NCI-H1694 treated with DMSO at 0.1 percent for 48 hours (cell line): ENCODE measurements at regions not wholly inside any gene's neighbourhood (a gene's known extent, or its start where the extent isn't known, plus 50 kb on each side); places are given as distances from the start of the nearest gene placed in this dataset.
"Not testable (repeated sequence)": the region's sequence is repeated elsewhere in the genome, so short reads cannot be mapped to it uniquely, and the experiment has no call there.

ENCODE experiments used
- DNase-seq: peaks from one replicate; lab custom pipeline; 2025; lab: John Stamatoyannopoulos, UW

DNA sequence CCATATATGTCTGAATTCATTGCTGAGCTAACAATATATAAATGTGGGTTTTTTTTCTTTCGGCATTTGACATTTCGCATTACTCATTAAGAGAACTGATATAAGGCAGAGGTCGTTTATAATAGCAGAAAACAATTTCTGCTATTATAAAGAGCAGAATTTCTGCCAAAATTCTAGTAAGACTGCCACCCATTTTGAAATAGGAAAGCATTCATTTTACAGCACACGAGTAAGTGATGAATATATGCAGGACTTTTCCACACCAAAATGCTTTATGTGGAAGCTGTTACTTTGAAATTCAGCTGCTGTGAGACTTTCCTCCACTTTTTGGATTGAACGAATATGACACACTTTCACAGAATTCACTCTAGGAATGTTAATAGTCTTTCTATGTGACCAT is 610.9 kb upstream of the MAN1A1 start:
- DNase-seq = no peak

GRCh38 chr6:119960036-119960435 is 610.5 kb upstream of the MAN1A1 start:
- DNase-seq = no peak

DNA sequence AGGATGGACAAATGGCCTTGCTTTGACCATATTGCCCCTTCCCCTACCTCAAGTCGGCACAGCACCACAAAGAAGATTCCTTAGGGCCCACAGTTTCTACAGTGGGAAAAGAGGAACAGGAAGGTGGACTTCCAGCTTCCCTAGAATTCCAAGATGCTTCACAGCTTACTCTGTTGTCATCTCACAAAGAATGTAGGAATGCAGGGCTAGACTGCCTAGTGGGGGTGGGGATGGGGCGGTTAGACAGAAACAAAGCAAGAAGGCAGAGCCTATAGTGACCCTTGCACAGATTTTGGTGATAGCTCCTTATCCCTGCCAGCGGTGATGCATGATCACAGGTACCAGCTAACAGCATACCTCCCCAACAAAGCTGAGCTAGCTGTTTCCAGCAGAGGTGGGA is 607.6 kb upstream of the MAN1A1 start:
- no peak for DNase-seq

DNA sequence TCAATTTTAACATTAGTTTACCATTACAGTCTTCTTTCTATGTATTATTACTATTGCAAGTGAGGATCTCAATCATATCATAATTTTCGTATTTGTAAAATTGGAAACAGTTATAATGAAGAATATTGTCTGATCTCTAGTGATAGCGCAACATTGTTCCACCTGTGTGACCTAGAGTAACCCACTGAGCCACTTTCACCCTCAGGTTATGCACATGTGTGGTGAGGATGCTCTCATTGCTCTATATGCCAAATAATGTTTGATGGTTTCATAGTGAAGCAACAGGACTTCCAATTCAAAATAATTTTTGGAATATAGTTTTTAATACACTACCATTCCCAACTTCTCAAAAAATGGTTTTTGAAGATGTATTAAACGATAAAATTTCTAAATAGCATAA is 603.1 kb upstream of the MAN1A1 start:
- DNase-seq = no peak

GRCh38 chr6:119950681-119951080 is 601.1 kb upstream of the MAN1A1 start:
- DNase-seq = no peak

DNA sequence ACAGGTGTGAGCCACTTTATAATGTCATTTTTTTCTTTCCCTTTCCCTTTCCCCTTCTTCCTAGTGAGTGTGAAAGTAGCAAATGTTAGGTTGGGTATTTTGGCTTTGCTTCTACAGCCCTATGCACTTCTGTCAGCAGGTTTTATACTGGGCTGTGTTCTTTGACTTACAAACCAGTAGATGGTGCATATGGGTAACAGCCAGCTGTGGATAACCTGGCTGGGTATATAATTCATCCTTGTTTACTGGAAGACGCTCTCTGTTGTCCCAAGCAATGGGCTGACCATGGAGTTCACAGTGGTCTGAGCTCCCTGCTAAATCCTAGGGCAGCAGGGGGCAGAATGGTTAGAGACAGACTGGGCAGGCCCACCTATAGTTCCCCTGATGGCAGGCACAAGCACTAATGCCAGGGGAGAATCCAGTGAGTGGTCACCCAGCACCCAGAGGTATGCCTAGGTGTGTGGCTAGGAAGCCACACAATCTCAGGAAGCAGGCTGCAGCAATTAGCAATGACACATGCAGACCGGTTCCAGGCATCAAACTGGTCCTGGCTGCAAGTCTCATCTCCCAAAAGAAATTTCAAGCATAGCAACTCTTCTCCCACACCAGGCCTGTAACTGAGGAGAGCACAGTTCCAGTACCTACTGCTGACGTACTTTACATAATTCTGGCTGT is 592.7 kb upstream of the MAN1A1 start:
- DNase-seq = no peak

GRCh38 chr6:119938752-119939151 is 589.2 kb upstream of the MAN1A1 start:
- DNase-seq = no peak

- DNase-seq = no peak
These were observed 585.3 kb upstream of the MAN1A1 start for GRCh38 chr6:119934816-119935215.

DNA sequence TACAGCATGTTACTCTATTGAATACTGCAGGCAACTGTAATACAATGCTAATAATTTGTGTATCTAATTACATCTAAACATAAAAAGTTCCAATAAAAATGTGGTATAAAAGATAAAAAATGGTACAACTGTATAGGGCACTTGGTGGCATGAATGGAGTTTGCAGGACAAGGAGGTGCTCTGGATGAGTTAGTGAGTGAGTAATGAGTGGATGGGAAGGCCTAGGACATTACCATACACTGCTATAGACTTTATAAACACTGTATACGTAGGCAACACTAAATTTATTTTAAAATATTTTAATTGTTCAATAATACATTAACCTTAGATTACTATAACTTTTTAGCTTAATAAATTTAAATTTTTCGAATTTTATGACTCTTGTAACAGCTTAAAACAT is 579.6 kb upstream of the MAN1A1 start:
- no peak for DNase-seq

GRCh38 chr6:119924888-119925287 is 575.3 kb upstream of the MAN1A1 start:
- not testable (repeated sequence) for DNase-seq

- no peak for DNase-seq
These were observed 573.3 kb upstream of the MAN1A1 start for GRCh38 chr6:119922814-119923213.

DNA sequence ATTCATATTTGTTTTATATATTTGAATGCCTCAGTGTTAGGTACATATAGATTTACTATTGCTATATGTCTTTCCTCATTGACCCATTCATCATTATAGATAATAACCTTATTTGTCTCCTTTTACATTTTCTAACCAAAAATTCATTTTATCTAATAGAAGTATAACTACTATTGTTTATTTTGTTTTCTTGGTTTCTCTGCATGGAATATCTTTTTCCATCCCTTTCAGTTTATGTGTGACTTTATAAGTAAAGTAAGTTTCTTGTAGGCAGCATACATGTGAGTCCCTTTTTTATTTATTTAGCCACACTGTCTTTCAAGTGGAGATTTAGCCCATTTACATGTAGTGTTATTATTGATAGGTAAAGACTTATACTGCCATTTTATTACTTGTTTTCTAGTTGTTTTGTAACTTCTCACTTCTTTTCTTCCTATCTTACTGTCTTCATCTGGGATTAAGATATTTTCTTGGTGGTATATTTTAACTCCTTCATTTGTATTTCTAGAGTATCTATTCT is 572.0 kb upstream of the MAN1A1 start:
- no peak for DNase-seq

GRCh38 chr6:119917186-119917585 is 567.6 kb upstream of the MAN1A1 start:
- DNase-seq = no peak

DNA sequence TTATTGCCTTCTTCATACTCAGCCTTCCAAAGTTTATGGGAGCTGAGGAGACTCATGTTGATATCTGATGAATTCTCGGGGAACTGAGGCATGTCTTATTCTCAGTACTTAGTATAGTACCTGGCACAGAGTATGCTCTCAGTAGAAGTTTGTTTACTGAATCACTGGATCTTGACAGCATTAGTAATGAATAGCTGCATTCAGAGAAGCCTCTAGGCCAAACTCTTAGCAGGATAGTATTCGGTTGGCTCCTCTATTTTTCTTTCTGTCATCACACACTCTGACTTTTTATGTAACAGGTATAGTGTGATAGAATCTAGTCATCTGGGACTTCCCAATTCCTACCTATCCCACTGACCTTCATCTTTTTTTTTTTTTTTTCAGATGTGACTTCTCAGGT is 566.4 kb upstream of the MAN1A1 start:
- no peak for DNase-seq

GRCh38 chr6:119908157-119908556 is 558.6 kb upstream of the MAN1A1 start:
- no peak for DNase-seq

DNA sequence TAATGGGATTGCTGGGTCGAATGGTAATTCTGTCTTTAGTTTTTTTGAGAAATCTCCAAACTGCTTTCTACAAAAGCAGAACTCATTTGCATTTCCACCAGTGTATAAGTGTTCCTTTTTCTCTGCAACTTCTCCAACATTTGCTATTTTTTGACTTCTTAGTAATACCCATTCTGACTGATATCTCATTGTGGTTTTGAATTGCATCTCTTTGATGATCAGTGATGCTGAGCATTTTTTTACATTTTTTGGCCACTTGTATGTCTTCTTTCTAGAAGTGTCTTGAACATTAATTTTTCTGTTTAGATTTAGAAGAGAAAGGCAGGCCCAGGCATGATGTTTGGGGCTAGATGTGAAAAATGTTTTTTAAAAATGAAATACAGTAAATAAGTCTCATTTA is 553.1 kb upstream of the MAN1A1 start:
- DNase-seq = no peak

DNA sequence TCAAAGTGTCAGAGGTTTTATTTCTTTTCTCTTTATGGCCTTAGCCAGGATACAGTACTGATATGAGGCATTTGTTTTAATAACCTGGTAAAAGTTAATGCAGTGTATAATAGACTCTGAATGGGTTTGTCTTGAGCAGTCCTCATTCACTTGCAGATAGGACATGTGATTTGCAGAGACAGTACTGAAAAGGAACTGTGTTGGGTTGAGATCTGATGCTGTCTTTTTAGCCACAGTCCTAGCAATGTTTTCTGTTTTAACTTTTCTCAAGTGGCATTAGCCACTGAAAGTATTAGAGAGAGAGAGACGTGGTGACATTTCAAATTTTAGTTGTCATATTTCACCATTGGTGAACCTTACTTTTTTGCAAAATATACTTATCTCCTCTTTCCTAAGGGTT is 547.2 kb upstream of the MAN1A1 start:
- DNase-seq = no peak

DNA sequence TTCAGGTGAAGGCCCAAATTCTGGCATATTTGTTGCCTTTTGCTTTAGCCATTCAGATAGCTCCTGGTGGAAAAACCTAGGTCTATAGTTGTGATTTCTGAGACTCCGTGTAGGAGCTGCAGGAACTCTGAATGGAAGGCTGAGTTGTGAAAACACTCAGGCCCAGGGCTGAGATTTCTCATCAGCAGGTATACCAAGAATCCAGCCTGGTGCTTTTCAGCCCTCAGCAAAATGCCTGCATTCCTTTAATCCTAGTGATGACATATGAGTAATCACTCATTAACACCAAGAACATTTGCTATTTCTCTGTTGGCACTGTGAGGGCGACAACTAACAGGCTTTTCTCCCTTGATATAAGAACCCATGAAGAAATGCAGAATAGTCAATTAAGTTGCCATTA is 546.1 kb upstream of the MAN1A1 start:
- DNase-seq = no peak

DNA sequence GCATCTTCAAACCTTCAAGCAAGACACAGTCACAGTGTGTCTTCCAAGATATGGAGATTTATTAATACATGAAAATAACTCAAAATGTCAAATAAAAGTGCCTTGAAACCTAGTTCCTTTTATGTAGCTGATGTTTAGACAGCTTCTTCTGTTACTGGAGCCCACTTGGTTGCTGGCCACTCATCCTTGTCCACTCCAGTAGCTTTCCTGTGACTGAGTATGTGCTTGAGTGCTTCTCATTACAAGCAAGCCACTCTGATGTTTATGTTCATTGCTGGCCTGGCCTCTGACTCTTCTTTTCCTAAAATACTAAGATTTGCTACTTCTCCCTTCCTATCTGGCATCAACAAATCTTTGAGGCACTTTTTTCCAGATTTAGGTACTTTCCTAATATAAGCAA is 545.2 kb upstream of the MAN1A1 start:
- no peak for DNase-seq

DNA sequence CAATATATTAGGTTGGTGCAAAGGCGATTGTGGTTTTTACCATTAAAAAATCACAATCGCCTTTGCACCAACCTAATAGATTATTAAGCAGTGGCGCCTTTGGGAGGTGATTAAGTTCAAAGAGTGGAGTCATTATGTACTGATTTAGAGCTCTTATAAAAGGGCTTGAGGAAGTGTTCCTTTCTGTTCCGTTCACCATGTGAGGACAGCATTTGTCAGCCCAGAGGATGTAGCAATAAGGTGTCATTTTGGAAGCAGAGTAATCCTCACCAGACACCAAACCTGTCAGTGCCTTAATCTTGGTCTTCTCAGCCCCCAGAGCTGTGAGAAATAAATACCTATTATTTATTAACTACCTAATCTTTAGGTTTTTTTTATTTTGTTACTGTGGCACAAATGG is 542.1 kb upstream of the MAN1A1 start:
- no peak for DNase-seq

DNA sequence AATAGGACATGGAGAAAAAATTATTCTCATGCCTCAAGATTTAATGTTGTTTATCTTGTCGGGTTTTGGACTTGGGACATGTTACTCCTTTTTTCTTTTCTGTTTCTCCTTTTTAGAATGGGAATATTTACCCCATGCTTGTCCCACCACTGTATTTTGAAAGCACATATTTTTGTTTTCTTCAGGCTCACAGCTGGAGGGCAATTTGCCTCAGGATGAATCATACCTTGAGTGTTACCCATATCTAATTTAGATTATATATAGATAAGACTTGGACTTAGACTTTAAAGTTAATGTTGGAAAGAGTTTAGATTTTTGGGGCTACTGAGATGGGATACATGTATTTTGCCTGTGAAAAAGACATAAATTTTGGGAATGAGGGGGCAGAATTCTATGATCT is 541.6 kb upstream of the MAN1A1 start:
- no peak for DNase-seq

DNA sequence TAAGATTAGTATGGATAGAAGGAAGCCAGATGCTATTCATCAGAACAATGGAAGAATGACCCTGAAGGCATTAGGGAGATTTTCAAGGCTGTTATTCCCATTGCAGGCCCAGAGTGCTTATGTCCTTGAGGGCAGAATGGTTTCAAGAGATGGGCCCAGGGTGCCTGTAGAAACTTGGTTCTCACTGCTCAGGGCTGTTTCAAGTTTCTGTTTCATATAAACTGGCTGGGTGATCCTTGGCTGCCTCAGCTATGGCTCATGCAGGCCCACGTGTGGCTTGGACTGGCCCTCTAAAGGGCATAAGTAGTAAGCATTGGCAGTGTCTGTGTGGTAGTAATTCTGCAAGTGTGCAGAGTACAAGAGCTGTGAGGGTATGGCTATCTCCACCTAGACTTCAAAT is 540.9 kb upstream of the MAN1A1 start:
- DNase-seq = no peak

DNA sequence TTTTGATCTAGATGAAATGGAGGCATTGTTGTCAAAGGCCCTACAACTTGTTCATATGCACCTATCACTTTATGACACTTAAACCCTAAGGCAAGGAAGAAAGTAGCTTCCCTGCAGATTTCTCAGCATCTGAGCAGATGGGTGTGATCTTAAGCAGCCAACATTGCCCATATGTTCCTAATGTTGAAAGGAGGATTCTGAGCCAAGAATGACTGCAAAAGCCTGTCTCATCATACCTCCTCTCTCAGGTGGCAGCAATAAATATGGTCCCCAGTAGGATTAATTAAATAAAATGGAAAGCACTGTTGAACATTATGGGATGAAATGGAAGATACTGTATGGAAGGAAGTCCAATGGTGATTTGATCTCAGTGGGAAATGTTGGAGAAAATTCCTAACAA is 538.1 kb upstream of the MAN1A1 start:
- DNase-seq = no peak

DNA sequence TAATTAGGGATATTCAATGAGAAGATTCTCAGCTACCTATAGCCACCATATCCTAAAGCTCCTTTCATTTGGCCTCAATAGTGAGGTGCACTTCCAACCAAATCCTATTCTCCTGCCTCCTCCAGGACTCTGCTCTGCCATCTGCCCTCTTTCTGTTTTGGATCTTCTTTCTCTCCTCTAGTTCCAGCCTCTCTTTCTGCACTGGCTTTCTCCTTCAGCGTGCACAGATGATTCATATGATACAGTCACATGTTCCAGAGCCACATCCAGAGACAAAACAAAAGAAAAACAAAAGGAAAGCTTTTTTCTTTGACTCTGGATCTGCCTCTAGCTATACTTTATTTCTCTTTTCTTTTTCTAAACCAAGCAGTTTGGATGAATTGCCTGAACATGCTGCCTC is 531.9 kb upstream of the MAN1A1 start:
- no peak for DNase-seq

DNA sequence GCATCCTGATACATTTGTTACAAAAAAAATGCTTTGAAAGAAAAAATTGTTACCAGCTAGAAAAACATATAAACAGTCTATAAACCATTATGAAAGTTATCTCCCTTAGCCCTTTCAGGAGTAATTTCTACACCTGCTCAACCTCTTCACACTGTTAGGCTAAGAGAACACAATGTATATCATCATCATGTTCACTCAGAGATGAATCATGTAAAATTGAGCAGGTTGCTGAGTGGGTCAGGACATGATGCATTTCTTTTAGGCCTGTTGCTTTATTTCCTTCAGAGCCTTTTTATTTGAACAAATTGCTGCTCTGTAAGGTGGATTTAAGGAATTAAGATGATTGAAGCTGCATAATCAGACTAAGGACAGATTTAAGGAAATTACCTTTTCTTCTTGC is 531.3 kb upstream of the MAN1A1 start:
- DNase-seq = no peak
